ENCODE measurements at regions not wholly inside any gene's neighbourhood (a gene's known extent, or its start where the extent isn't known, plus 50 kb on each side); places are given as distances from the start of the nearest gene placed in this dataset.

GRCh38 chr2:215207041-215207440, 68.6 kb upstream of the ABCA12 start:
- POLR2A ChIA-PET, result no interaction called here
- no peak for DNase-seq
- CTCF ChIA-PET, result no interaction called here

DNA sequence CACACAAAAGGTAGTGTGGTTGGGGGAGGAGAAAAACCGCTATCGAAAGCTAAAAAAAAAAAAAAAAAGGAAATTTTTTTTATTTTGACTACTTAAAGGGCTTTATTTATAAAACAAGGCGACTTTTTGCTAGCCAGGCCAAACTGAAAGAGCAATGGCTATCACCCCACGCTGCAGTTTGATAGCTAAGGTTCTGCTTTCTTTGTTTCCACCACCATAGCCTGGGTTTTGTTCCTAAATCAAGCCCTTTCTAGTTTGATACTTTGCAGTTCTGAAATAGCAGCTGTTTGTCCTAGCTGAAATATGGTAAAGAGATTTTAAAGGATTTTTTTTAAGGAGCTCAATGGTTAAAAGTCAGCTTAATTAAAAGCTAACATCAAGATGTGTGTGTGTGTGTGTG, 67.4 kb upstream of the ABCA12 start:
- Histone ChIP-seq H3K27ac (ENCODE audit: low read length) (no peak overlapping the region), H3K9me3 (no peaks in the 10 kb centered on the region), H3K4me1 (ENCODE audit: control insufficient read depth in 1 of 2, extremely low read depth in 1 of 2, insufficient read depth in 2 of 2, low read length in 2 of 2) (no peaks in the 10 kb centered on the region), H3K4me3 (ENCODE audit: control insufficient read depth in 1 of 2, extremely low read depth in 1 of 2, low read length in 1 of 2) (no peak overlapping the region), H3K36me3 (ENCODE audit: control insufficient read depth in 2 of 2, extremely low read depth in 1 of 2, insufficient read depth in 1 of 2, low read length in 1 of 2) (no peaks in the 10 kb centered on the region), H3K27me3 (replicated peaks in 1 of 2; ENCODE audit: control insufficient read depth in 2 of 2, extremely low read depth in 1 of 2, insufficient read depth in 2 of 2, low read length in 1 of 2) (peaks cover 0 to 4% of the 10 kb centered on the region in 2 experiments)
- CTCF ChIA-PET, result interaction anchor here in 1 of 2 donors (0.6 kb wide), 1 partner anchor 464 kb away, joined by 5 read pairs; no protein-coding TSS in a partner anchor
- Mint-ChIP-seq H3K4me3 (no peak overlapping the region), H3K9me3 (peaks cover 4% of the 10 kb centered on the region in 3 donors), H3K36me3 (no peaks in the 10 kb centered on the region), H3K27me3 (peaks cover 4% of the 10 kb centered on the region in 2 donors), H3K27ac (no peak overlapping the region), H3K4me1 (no peaks in the 10 kb centered on the region)
- no CpG with 5 or more reads among the region's 4 CpGs for WGBS (ENCODE audit: insufficient coverage)
- ATAC-seq (replicated peaks in 1 of 4) (no peak), DNase-seq (no peak)
- POLR2A ChIA-PET, result interaction anchor here (0.6 kb wide), 2 partner anchors 41 to 287 kb away, joined by 6 to 10 read pairs; no protein-coding TSS in a partner anchor

More at GRCh38 chr2:215207041-215207440, 68.6 kb upstream of the ABCA12 start:
- Histone ChIP-seq H3K9me3 (no peaks in the 10 kb centered on the region), H3K27me3 (replicated peaks in 1 of 2; ENCODE audit: control insufficient read depth in 2 of 2, extremely low read depth in 1 of 2, insufficient read depth in 2 of 2, low read length in 1 of 2) (peaks cover 0 to 4% of the 10 kb centered on the region in 2 experiments), H3K27ac (ENCODE audit: low read length) (no peak overlapping the region), H3K4me1 (ENCODE audit: control insufficient read depth in 1 of 2, extremely low read depth in 1 of 2, insufficient read depth in 2 of 2, low read length in 2 of 2) (no peaks in the 10 kb centered on the region), H3K36me3 (ENCODE audit: control insufficient read depth in 2 of 2, extremely low read depth in 1 of 2, insufficient read depth in 1 of 2, low read length in 1 of 2) (no peaks in the 10 kb centered on the region), H3K4me3 (ENCODE audit: control insufficient read depth in 1 of 2, extremely low read depth in 1 of 2, low read length in 1 of 2) (no peak overlapping the region)
- Mint-ChIP-seq H3K27ac (no peak overlapping the region), H3K4me3 (no peak overlapping the region), H3K4me1 (no peaks in the 10 kb centered on the region), H3K9me3 (peaks cover 4 to 8% (median 4%) of the 10 kb centered on the region in 3 donors), H3K27me3 (peaks cover 4% of the 10 kb centered on the region in 2 donors), H3K36me3 (no peaks in the 10 kb centered on the region)
- ATAC-seq (replicated peaks in 1 of 4), result no peak

- Histone ChIP-seq H3K36me3 (ENCODE audit: control insufficient read depth in 2 of 2, extremely low read depth in 1 of 2, insufficient read depth in 1 of 2, low read length in 1 of 2) (no peaks in the 10 kb centered on the region), H3K27ac (ENCODE audit: low read length) (no peak overlapping the region), H3K4me3 (ENCODE audit: control insufficient read depth in 1 of 2, extremely low read depth in 1 of 2, low read length in 1 of 2) (no peak overlapping the region), H3K9me3 (no peaks in the 10 kb centered on the region), H3K4me1 (ENCODE audit: control insufficient read depth in 1 of 2, extremely low read depth in 1 of 2, insufficient read depth in 2 of 2, low read length in 2 of 2) (no peaks in the 10 kb centered on the region), H3K27me3 (replicated peaks in 1 of 2; ENCODE audit: control insufficient read depth in 2 of 2, extremely low read depth in 1 of 2, insufficient read depth in 2 of 2, low read length in 1 of 2) (peaks cover 0 to 2% of the 10 kb centered on the region in 2 experiments)
- Mint-ChIP-seq H3K9me3 (peaks cover 0 to 11% (median 0%) of the 10 kb centered on the region in 3 donors), H3K27ac (no peak overlapping the region), H3K4me3 (no peak overlapping the region), H3K36me3 (no peaks in the 10 kb centered on the region), H3K4me1 (no peaks in the 10 kb centered on the region), H3K27me3 (peaks cover 13 to 14% of the 10 kb centered on the region in 2 donors)
- ATAC-seq (replicated peaks in 1 of 4), result no peak
- CTCF ChIA-PET, result no interaction called here
- WGBS (ENCODE audit: insufficient coverage), result 70% methylated on average over 1 of the region's 2 CpGs
- POLR2A ChIA-PET, result no interaction called here
- DNase-seq, result no peak
Measured at GRCh38 chr2:215191477-215191876, 53.1 kb upstream of the ABCA12 start.

DNA sequence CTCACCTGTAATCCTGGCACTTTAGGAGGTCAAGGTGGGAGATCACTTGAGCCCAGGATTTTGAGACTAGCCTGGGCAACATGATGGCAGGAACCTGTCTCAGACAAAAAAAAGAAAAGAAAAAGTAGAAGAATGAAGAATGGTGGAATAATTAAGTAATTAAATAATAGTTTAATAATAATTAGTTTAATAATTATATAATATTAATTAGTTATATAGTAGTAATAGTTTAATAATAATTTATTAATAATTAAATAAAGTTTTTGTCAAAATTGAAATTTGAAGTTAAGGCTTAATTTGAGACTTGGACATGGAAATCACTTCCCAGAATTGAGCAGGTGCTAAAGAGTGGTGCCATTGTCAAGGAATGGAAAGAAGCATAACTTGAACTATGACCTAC, 52.2 kb upstream of the ABCA12 start:
- Mint-ChIP-seq H3K4me1 (no peaks in the 10 kb centered on the region), H3K27me3 (peaks cover 13 to 14% of the 10 kb centered on the region in 2 donors)
- CTCF ChIA-PET, result no interaction called here

DNA sequence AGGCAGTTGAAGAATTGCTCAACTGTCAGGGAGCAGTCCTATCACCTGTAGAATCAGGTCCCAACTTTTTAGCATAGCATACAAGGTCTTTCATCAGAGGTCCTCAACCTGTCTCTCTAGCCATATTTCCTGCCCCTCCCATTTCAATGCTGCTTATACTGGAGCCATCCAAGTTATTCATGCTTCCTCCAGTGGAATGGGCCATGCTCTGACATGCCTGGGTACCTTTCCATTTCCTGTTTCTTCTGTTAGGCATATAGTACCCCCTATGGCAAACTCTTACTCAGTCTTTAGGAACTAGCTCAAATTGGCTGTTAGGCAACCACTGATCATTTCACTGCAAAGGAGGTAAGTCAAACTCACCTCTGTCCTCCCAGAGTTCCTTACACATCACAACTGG, 51.0 kb upstream of the ABCA12 start:
- Mint-ChIP-seq H3K4me1 (no peaks in the 10 kb centered on the region), H3K27ac (no peak overlapping the region), H3K4me3 (no peak overlapping the region), H3K36me3 (no peaks in the 10 kb centered on the region), H3K27me3 (peaks cover 13 to 14% of the 10 kb centered on the region in 2 donors), H3K9me3 (peaks cover 0 to 11% (median 0%) of the 10 kb centered on the region in 3 donors)
- no peak overlapping the region for H3K27ac ChIP-seq (ENCODE audit: low read length)
- POLR2A ChIA-PET, result interaction anchor here in 1 of 2 donors (0.6 kb wide), 1 partner anchor 20 kb away, joined by 3 read pairs; no protein-coding TSS in a partner anchor
- H3K36me3 ChIP-seq (ENCODE audit: control insufficient read depth in 2 of 2, extremely low read depth in 1 of 2, insufficient read depth in 1 of 2, low read length in 1 of 2), result no peaks in the 10 kb centered on the region
- no peak overlapping the region for H3K4me3 ChIP-seq (ENCODE audit: control insufficient read depth in 1 of 2, extremely low read depth in 1 of 2, low read length in 1 of 2)
- H3K4me1 ChIP-seq (ENCODE audit: control insufficient read depth in 1 of 2, extremely low read depth in 1 of 2, insufficient read depth in 2 of 2, low read length in 2 of 2), result no peaks in the 10 kb centered on the region
- DNase-seq (no peak), ATAC-seq (replicated peaks in 1 of 4) (no peak)
- peaks cover 0 to 2% of the 10 kb centered on the region in 2 experiments for H3K27me3 ChIP-seq (replicated peaks in 1 of 2; ENCODE audit: control insufficient read depth in 2 of 2, extremely low read depth in 1 of 2, insufficient read depth in 2 of 2, low read length in 1 of 2)
- CTCF ChIA-PET, result no interaction called here
- H3K9me3 ChIP-seq, result no peaks in the 10 kb centered on the region

More for the DNA sequence above, 52.2 kb upstream of the ABCA12 start:
- no peak for ATAC-seq (replicated peaks in 1 of 4)
- POLR2A ChIA-PET, result no interaction called here
- peaks cover 0 to 2% of the 10 kb centered on the region in 2 experiments for H3K27me3 ChIP-seq (replicated peaks in 1 of 2; ENCODE audit: control insufficient read depth in 2 of 2, extremely low read depth in 1 of 2, insufficient read depth in 2 of 2, low read length in 1 of 2)
- Mint-ChIP-seq H3K4me3 (no peak overlapping the region), H3K27ac (no peak overlapping the region), H3K36me3 (no peaks in the 10 kb centered on the region), H3K9me3 (peaks cover 0 to 11% (median 0%) of the 10 kb centered on the region in 3 donors)
- H3K27ac ChIP-seq (ENCODE audit: low read length), result no peak overlapping the region
- H3K4me1 ChIP-seq (ENCODE audit: control insufficient read depth in 1 of 2, extremely low read depth in 1 of 2, insufficient read depth in 2 of 2, low read length in 2 of 2), result no peaks in the 10 kb centered on the region
- H3K36me3 ChIP-seq (ENCODE audit: control insufficient read depth in 2 of 2, extremely low read depth in 1 of 2, insufficient read depth in 1 of 2, low read length in 1 of 2), result no peaks in the 10 kb centered on the region
- H3K4me3 ChIP-seq (ENCODE audit: control insufficient read depth in 1 of 2, extremely low read depth in 1 of 2, low read length in 1 of 2), result no peak overlapping the region
- no peaks in the 10 kb centered on the region for H3K9me3 ChIP-seq
- DNase-seq, result no peak
